ENCODE measurements at regions not wholly inside any gene's neighbourhood (a gene's known extent, or its start where the extent isn't known, plus 50 kb on each side); places are given as distances from the start of the nearest gene placed in this dataset.

- Histone ChIP-seq H3K4me1 (ENCODE audit: control insufficient read depth, extremely low read depth, insufficient read depth, low read length) (no peaks in the 10 kb centered on the region), H3K4me3 (replicated peaks in 1 of 4; ENCODE audit: control extremely low read depth in 1 of 4, insufficient read depth in 1 of 4, low read depth in 3 of 4, low read length in 4 of 4) (no peak overlapping the region), H2AFZ (ENCODE audit: low read length) (no peak overlapping the region), H3K9me3 (ENCODE audit: control insufficient read depth, insufficient read depth, low read depth, low read length) (no peaks in the 10 kb centered on the region), H3K9ac (ENCODE audit: insufficient read depth, low read length) (no peak overlapping the region), H4K20me1 (ENCODE audit: control insufficient read depth, extremely low read depth, insufficient read depth, low read length) (no peaks in the 10 kb centered on the region), H3K27me3 (ENCODE audit: control insufficient read depth, insufficient read depth, low read length) (no peaks in the 10 kb centered on the region), H3K4me2 (ENCODE audit: extremely low read depth, insufficient read depth, low read length) (no peak overlapping the region), H3K79me2 (ENCODE audit: control insufficient read depth, insufficient read depth, low read length) (no peaks in the 10 kb centered on the region), H3K27ac (ENCODE audit: insufficient read depth, low read length) (no peak overlapping the region), H3K36me3 (ENCODE audit: control insufficient read depth, insufficient read depth, low read length) (no peaks in the 10 kb centered on the region)
- TF ChIP-seq, protein P1, sequence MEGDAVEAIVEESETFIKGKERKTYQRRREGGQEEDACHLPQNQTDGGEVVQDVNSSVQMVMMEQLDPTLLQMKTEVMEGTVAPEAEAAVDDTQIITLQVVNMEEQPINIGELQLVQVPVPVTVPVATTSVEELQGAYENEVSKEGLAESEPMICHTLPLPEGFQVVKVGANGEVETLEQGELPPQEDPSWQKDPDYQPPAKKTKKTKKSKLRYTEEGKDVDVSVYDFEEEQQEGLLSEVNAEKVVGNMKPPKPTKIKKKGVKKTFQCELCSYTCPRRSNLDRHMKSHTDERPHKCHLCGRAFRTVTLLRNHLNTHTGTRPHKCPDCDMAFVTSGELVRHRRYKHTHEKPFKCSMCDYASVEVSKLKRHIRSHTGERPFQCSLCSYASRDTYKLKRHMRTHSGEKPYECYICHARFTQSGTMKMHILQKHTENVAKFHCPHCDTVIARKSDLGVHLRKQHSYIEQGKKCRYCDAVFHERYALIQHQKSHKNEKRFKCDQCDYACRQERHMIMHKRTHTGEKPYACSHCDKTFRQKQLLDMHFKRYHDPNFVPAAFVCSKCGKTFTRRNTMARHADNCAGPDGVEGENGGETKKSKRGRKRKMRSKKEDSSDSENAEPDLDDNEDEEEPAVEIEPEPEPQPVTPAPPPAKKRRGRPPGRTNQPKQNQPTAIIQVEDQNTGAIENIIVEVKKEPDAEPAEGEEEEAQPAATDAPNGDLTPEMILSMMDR (conservative IDR thresholded peaks at IDR 0.05 in 1 of 2, IDR thresholded peaks at IDR 0.05 in 1 of 2; ENCODE audit: low read depth in 1 of 2, low read length in 2 of 2) = no peak
- TF ChIP-seq EZH2 (IDR thresholded peaks at IDR 0.05; ENCODE audit: low read length, missing control alignments) = no peak
- DNase-seq (ENCODE audit: low read depth in 2 of 2) = no peak
These were observed 63.9 kb upstream of the VASH1 start for GRCh38 chr14:76697246-76697905.

DNA sequence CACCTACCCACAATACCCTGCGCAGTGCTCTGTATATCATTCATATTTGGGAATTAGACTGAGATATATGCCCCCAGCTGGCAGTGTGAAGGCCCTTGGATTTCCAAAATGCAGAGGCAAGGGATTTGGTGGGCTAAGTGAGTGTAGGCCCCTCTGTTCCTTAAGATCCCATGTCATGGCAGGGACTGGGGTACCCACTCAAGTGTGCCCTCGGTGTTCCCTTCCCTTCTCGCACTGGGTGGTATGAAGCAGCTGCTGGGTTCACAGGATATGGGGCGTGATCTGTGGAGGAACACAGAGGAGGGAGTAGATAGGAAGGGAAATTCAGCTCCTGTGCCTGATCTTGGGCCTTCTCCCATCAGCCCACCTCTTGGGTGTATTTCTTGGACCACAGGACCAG is 63.1 kb upstream of the VASH1 start:
- H3K9ac ChIP-seq (ENCODE audit: insufficient read depth, low read length) = no peak overlapping the region
- no peaks in the 10 kb centered on the region for H3K36me3 ChIP-seq (ENCODE audit: control insufficient read depth, insufficient read depth, low read length)
- H3K27ac ChIP-seq (ENCODE audit: insufficient read depth, low read length) = no peak overlapping the region
- DNase-seq (ENCODE audit: low read depth in 2 of 2) = no peak
- no peak overlapping the region for H2AFZ ChIP-seq (ENCODE audit: low read length)
- H3K4me2 ChIP-seq (ENCODE audit: extremely low read depth, insufficient read depth, low read length) = no peak overlapping the region
- H4K20me1 ChIP-seq (ENCODE audit: control insufficient read depth, extremely low read depth, insufficient read depth, low read length) = no peaks in the 10 kb centered on the region
- no peaks in the 10 kb centered on the region for H3K9me3 ChIP-seq (ENCODE audit: control insufficient read depth, insufficient read depth, low read depth, low read length)
- no peaks in the 10 kb centered on the region for H3K79me2 ChIP-seq (ENCODE audit: control insufficient read depth, insufficient read depth, low read length)
- H3K27me3 ChIP-seq (ENCODE audit: control insufficient read depth, insufficient read depth, low read length) = no peaks in the 10 kb centered on the region
- TF ChIP-seq, protein P1 (conservative IDR thresholded peaks at IDR 0.05 in 1 of 2, IDR thresholded peaks at IDR 0.05 in 1 of 2; ENCODE audit: low read depth in 1 of 2, low read length in 2 of 2) = no peak
- no peak for TF ChIP-seq EZH2 (IDR thresholded peaks at IDR 0.05; ENCODE audit: low read length, missing control alignments)
- no peak overlapping the region for H3K4me3 ChIP-seq (replicated peaks in 1 of 4; ENCODE audit: control extremely low read depth in 1 of 4, insufficient read depth in 1 of 4, low read depth in 3 of 4, low read length in 4 of 4)
- no peaks in the 10 kb centered on the region for H3K4me1 ChIP-seq (ENCODE audit: control insufficient read depth, extremely low read depth, insufficient read depth, low read length)

GRCh38 chr14:76698631-76699030 is 62.6 kb upstream of the VASH1 start:
- Histone ChIP-seq H3K4me2 (ENCODE audit: extremely low read depth, insufficient read depth, low read length) (no peak overlapping the region), H3K27me3 (ENCODE audit: control insufficient read depth, insufficient read depth, low read length) (no peaks in the 10 kb centered on the region), H3K36me3 (ENCODE audit: control insufficient read depth, insufficient read depth, low read length) (no peaks in the 10 kb centered on the region), H4K20me1 (ENCODE audit: control insufficient read depth, extremely low read depth, insufficient read depth, low read length) (no peaks in the 10 kb centered on the region), H3K9me3 (ENCODE audit: control insufficient read depth, insufficient read depth, low read depth, low read length) (no peaks in the 10 kb centered on the region), H3K27ac (ENCODE audit: insufficient read depth, low read length) (no peak overlapping the region), H3K4me3 (replicated peaks in 1 of 4; ENCODE audit: control extremely low read depth in 1 of 4, insufficient read depth in 1 of 4, low read depth in 3 of 4, low read length in 4 of 4) (no peak overlapping the region), H3K4me1 (ENCODE audit: control insufficient read depth, extremely low read depth, insufficient read depth, low read length) (no peaks in the 10 kb centered on the region), H3K9ac (ENCODE audit: insufficient read depth, low read length) (no peak overlapping the region), H3K79me2 (ENCODE audit: control insufficient read depth, insufficient read depth, low read length) (no peaks in the 10 kb centered on the region), H2AFZ (ENCODE audit: low read length) (no peak overlapping the region)
- TF ChIP-seq, protein P1 (conservative IDR thresholded peaks at IDR 0.05 in 1 of 2, IDR thresholded peaks at IDR 0.05 in 1 of 2; ENCODE audit: low read depth in 1 of 2, low read length in 2 of 2) = no peak
- TF ChIP-seq EZH2 (IDR thresholded peaks at IDR 0.05; ENCODE audit: low read length, missing control alignments) = no peak
- no peak for DNase-seq (ENCODE audit: low read depth in 2 of 2)

All from fibroblast of lung (primary cell).